Renal pelvis (tissue), 1 donor: ENCODE measurements at regions not wholly inside any gene's neighbourhood (a gene's known extent, or its start where the extent isn't known, plus 50 kb on each side); places are given as distances from the start of the nearest gene placed in this dataset.
"Not testable (repeated sequence)": the region's sequence is repeated elsewhere in the genome, so short reads cannot be mapped to it uniquely, and the experiment has no call there.

Source experiments
- DNase-seq: peaks from one replicate; pipeline ENCODE4 v3.0.0-alpha.2; 2013

DNA sequence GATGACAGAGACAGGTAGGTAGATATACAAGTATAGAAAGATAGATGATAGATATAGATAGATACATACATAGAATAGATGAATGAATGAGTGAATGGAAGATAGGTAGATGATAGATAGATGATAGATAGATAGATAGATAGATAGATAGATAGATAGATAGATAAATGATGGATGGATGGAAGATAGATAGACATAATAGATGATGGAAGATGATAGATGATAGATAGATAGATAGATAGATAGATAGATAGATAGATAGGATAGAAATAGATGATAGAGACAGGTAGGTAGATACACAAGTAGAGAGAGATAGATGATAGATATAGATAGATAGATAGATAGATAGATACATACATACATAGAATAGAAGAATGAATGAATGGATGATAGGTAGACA lies 510.1 kb upstream of the AUTS2 start:
- DNase-seq = no peak

DNA sequence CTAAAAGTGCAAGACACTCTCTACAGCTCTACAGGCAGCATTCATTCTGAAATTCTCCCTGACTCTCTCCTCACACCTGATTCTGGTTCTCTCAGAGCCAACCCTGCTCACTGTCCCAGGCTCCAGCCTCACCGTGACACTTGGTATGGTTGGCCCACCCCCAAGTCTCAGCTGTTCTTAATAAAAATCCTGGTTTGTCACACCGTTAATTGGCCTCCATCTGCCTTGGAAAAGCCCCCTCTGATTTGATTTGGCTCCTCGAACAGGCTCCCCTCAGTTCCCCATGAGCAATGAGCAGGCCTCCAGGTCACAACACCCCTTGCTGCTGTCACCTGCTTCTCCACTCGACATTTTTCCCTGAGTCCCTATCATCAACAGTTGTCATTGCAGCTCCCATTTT lies 507.3 kb upstream of the AUTS2 start:
- no peak for DNase-seq

DNA sequence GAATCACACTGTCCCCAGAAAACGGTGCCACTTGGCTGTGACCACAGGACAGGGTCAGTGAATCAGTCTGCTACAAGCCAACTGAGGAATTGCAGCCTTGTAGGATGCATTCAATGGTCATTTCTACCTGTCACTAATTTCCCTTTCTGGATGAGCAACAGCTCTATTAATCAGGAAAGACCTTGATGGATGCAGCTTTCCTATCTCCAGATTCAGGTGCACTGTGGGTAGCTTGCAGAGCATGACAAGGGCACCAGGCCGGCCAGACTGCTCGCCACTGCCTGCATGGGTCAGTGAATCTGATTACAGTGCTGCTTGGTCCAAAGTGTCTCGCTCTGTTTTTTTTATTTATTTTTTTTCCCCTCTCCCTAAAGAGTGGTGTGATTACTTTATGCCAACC lies 506.8 kb upstream of the AUTS2 start:
- DNase-seq = no peak

DNA sequence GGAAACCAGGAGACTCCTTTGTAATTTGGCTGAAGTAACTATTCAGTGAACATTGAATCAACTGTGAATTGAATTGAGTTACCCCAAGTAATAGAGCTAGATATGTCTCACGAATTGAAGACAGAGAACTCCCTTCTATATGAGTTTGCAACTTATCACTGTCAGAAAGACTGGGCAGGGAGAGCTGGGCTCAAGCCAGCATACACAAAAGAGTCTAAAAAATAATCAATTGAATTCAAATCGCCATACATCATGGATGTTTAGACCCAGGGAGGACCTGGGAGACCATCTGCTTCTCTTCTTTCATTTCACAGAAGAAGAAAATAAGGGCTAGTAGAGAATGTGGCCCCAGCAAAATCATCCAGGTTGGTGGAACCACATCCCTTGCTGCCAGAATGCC lies 503.1 kb upstream of the AUTS2 start:
- DNase-seq = no peak

DNA sequence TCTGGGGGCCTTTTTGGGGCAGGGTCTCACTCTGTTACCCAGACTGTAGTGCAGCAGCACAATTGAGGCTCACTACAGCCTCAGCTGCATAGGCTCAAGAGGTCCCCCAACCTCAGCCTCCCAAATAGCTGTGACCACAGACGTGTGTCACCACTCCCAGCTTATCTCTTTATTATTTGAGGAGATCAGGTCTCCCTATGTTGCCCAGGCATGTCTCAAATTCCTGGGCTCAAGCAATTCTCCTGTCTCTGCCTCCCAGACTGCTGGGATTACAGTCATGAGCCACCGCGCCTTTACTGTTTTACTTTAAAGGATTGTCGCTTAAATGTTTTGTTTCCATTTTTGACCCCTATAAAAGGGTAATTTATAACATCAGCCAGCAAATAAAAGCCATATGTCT lies 502.6 kb upstream of the AUTS2 start:
- DNase-seq = no peak

DNA sequence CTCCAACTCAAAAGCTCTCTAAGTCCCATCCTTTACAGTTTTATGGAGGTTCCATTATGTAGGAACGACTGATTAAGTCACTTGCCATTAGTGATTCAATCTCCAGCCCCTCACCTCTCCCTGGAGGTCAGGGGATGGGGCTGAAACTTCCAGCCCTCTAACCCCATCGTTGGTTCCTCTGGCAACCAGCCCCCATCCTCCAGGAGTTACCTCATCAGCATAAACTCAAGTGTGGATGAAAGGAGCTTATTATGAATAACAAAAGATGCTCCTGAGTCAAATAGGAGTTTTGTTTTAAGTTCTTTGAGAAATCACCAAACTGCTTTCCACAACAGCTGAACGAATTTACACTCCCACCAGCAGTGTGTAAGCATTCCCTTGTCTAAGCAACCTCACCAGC lies 494.3 kb upstream of the AUTS2 start:
- DNase-seq = no peak

DNA sequence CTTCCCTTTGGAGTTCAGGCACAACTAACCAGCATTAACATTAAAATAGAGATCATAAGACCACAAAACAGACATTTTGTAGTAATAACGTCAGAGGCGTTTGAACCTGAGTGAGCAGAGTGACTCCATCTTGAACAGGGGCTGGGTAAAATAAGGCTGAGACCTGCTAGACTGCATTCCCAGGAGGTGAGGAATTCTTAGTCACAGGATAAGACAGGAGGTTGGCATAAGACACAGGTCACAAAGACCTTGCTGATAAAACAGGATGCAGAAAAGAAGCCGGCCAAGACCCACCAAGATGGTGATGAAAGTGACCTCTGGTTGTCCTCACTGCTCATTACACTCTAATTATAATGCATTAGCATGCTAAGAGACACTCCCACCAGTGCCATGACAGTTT lies 493.2 kb upstream of the AUTS2 start:
- DNase-seq = no peak

DNA sequence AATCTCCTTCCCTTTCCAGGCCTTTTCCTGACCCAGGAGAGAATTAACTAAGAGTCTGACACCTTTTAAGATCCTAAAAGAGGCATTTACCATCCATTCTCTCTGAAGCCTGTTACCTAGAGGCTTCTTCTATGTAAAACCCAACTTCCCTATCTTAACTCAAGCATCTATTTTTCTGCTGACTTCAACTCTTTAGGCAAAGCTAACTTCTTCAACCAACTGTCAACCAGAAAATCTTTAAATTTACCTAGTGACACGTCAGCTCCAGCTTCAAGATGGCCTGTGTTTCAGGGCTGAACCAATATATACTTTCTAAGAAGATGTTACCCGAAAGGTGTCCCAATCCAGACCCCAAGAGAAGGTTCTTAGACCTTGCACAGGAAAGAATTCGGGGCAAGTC lies 492.3 kb upstream of the AUTS2 start:
- DNase-seq = no peak

DNA sequence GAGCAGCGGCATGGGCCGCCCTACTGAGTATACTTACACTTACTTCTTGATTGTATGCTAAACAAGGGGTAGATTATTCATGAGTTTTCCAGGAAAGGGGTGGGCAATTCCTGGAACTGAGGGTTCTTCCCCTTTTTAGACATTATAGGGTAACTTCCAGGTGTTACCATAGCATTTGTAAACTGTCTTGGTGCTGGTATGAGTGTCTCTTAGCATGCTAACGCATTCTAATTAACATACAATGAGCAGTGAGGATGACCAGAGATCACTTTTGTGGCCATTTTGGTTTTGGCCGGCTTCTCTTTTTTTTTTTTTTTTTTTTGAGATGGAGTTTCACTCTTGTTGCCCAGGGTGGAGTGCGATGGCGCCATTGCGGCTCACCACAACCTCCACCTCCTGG lies 491.8 kb upstream of the AUTS2 start:
- not testable (repeated sequence) for DNase-seq

DNA sequence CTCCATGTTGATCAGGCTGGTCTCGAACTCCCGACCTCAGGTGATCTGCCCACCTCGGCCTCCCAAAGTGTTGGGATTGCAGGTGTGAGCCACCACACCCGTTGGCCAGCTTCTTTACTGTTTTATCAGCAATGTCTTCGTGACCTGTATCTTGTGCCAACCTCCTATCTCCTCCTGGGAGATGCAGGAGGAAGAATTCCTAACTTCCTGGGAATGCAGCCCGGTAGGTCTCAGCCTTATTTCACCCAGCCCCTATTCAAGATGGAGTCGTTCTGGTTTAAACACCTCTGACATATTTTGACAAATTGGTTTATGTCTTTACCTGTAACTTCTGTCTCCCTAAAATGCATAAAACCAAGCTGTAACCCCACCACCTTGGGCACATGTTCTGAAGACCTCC lies 491.3 kb upstream of the AUTS2 start:
- DNase-seq = not testable (repeated sequence)

DNA sequence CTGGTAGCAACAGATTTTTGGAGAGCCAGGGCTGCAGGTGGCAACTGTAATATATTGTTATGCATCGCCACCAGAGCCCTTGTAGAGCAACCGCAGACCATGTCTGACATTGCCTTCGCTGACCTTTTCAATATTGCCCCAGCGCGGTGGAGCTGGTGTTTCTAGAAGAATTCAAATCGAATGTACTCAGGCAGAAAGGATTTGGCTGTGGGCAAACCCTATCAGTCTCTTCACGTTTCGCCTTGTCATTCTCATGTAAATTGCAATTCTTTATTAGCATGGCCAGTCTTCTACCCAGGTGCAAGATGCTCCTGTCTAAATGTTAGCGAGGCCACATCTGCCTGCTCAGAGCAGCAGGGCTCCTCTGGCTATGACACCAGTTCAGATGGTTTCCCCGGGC lies 490.2 kb upstream of the AUTS2 start:
- DNase-seq = no peak

DNA sequence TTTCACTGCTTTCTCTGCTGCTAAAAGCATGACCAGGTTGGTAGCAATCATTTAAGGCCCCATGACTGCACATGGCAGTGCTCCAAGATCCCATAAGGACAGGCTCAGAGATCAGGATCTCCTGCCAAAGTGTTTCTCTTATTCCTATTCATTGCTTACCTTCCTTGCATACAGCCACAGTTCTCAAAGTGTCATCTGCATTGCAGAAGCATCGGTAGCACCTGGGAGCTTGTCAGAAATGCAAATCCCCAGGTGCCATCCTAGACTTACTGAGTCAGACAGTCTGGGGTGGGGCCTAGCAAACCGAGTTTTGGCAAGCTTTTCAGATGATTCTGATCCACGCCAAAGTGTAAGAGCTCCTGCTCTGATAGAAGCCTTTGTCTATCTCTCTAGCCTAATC lies 489.0 kb upstream of the AUTS2 start:
- no peak for DNase-seq

DNA sequence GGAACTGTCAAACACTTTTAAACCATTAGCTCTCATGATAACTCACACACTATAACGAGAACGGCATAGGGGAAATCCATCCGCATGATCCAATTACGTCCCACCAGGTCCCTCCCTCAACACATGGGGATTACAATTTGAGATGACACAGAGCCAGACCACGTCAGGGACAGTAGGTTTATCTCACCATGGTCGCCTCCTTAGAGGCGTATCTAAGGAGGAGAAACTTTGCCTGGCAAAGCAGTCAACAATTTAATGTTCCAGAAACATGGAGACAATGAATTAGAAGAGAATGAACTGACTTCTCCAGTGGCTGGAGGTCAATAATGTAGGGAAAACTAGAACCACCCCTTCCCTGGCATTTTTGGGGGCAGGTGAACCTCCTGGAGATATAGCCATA lies 488.4 kb upstream of the AUTS2 start:
- no peak for DNase-seq

DNA sequence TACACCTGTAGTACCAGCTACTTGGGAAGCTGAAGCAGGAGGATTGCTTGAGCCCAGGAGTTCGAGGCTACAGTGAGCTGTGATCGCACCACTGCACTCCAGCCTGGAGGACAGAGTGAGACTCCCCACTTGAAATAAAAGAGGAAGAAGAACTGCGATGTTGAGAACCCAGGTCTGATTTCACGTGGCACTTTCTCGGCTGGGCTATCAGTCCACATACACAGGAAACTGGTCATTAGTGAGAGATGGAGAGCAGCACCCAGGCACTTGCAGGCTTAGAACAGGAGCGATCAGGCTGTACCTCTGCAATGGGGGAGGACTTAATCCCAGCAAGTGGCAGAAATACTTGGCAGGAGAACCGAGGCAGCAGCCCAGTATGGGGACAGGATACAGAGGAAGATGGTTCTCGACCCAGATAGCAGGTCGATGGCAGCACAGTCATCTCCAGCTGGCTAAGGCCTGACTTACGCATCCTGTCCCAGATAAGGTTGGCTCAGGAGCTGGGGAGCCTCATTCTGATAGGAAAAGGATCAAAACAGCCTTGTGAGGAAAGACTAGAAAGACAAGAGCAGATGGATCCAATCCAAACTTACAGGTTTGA lies 487.7 kb upstream of the AUTS2 start:
- DNase-seq = no peak

DNA sequence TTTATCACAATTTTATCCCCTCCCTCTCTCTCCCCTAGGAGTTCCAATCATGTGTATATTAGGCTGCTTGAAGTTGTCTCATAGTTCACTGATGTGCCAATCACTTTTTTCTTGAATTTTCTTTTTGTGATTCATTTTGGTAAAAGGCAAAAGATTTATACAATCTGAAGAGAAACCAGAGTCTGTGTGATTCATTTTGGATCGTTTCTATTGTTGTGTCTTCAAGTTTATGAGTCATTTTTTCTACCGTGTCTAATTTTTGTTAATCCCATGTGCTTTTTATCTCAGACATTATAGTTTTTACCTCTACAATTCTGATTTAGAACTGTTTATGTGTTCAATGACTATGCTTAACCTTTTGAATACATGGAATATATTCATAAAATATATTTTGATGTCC lies 483.9 kb upstream of the AUTS2 start:
- no peak for DNase-seq

DNA sequence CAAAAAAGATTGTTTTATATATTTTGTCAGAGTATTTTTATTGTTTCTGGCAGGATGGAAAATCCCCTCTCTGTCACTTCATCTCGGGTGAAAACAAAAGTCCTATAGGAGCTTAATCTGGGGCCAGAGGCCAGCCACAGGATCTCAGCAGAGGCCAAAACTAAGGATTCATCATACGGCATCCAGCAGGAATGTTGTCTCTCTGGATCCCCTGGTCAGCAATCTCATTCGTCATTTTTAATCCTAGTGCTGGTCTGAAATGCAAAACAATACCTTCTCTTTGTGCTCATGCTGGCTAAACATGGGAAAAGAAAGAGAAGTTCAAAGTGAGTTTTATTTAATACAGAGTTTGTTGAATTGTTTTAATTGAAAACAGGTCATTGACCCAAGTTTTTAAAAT lies 482.5 kb upstream of the AUTS2 start:
- no peak for DNase-seq

DNA sequence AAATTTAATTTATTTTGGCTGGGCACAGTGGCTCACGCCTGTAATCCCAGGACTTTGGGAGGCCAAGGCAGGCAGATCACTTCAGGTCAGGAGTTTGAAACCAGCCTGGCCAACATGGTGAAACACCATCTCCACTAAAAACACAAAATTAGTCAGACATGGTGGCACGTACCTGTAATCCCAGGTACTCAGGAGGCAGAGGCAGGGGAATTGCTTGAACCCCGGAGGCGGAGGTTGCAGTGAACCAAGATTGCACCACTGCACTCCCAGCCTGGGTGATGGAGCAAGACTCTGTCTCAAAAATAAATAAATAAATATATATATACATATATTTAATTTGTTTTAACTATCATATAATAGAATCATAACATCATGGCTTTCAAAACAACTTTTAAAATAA lies 482.1 kb upstream of the AUTS2 start:
- not testable (repeated sequence) for DNase-seq

DNA sequence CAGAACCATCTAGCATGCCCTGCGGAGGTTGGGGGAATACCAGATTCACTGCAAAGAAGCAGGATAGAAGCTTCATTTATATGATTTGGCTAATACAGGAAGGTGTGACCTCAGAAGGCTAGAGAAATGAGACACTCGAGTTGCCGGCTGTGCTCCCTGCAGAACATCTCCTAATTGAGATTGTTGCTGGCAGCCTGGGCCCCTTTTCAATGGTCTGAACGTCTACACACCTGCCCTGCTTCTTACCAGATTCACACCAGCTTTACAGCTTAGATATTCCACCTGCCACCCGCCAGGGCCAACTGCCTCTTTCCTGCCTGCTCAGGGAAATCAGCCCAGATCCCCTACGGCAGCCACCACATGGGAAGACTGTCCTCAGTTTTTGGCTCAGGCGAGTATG lies 475.3 kb upstream of the AUTS2 start:
- no peak for DNase-seq

DNA sequence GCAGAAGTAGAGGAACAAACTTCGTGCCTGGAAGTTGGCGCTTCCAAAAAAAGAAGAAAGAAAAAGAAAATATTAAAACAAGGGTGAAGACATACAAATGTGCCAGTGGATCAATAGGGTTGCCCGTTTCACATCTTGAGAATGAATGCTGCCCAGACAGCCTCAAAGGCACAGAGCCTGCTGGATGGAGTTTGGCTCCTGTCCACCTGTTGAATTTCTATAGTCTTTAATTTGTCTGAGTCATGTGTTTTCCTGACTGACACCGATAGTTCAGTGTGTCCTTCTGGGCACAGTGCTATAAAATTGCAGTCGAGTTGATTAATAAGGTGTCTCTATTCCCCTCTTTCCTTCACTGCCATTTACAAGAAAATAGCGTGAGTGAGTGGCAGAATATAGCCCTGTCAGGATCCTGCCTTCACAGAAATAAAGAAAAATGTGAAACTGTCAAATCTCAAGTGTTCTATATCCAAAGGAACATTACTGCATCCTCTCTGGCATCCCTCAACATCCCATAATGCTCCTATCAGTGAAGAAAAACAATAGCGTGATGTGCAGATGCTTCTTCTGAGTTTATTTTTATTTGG lies 471.3 kb upstream of the AUTS2 start:
- no peak for DNase-seq

DNA sequence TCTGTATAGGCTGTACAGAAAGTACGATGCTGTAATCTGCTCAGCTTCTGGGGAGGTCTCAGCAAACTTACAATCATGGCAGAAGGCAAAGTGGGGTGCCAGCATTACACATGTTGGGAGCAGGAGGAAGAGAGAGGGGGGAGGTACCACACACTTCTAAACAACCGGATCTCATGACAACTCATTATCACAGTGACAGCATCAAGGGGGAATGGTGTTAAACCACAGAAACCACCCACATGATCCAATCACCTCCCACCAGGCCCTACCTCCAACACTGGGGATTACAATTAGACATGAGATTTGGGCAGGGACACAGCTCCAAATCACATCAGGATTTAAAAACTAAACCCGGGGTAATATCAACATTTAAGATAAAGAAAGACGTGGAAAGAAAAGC lies 468.8 kb upstream of the AUTS2 start:
- DNase-seq = no peak

DNA sequence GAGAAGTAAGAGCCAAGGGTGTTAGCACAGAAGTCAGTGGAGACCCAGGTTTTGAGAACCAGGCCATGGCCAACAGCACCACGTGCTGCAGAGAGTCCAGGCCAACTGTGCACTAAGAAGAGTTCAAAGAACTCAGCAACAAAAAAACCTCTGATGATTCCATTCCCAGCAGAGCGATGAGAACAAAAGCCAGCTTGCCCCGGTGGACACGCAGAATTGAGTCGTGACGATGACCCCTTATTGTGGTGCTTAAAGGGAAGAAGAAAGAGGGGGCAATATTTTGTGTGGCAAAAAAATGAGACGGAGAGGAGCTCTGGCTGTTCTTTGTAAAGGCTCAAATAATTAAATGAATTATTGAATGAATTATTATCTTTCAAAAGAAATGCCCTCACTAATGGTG lies 468.3 kb upstream of the AUTS2 start:
- DNase-seq = no peak

DNA sequence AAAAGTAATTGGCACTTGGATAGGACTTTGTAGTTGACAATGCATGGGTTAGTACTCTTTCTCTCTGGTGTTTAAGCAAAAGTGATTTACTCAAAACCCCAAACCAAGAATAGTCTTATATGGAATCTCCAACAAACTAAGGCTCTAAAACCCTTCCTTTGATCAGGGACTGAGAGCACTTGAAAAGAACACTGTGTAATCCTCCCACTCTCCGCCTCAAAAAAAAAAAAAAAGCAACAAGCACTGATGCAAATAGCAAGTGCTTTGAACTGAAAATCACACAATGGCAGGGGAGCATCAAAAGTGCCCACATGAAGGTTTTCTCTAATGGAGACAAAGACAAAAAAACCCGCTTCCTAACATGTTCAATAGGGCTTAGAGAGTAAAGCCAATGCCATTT lies 467.9 kb upstream of the AUTS2 start:
- peak; percentile 4 for DNase-seq

DNA sequence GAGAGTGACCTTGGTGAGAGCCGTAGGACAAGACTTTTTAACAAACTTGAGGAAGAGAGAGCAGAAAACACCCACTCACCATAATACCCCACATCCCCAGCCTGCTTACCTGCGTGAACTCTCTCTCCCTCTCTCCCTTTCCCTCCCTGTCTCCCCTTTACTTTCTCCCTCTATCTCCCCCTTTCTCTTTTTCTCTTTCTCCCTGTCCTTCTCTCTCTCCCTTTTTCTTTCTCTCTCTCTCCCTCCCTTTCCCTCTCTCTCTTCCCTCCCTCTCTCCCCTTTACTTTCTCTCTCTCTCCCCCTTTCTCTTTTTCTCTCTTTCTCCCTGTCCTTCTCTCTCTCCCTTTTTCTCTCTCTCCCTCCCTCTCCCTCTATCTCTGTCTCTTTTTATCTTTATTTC lies 464.0 kb upstream of the AUTS2 start:
- DNase-seq = no peak

DNA sequence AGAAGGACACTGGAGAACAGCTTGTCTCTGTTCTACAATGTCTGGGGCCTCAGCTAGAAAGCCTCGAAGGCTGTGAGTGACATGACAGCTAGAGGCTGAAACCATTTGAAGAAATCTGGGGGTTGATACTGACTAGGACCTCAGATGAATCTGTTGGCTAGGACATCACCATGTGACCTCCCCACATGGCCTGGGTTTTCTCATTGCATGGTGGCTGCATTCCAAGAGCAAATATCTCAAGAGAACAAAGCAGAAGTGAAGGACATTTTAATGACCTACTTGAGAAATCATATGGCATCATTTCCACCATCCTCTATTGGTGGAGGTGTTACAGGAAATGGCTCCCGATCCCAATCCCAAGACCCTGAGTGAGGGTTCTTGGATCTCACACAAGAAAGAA lies 450.6 kb upstream of the AUTS2 start:
- DNase-seq = no peak
